HG02759 (cell line): ENCODE measurements at regions not wholly inside any gene's neighbourhood (a gene's known extent, or its start where the extent isn't known, plus 50 kb on each side); places are given as distances from the start of the nearest gene placed in this dataset.

ENCODE experiments used
- ATAC-seq: cut with Tn5 transposase; IDR thresholded peaks from one replicate; pipeline ENCODE4 v1.9.1; 2021; ENCODE audit warnings: mild to moderate bottlenecking, moderate library complexity; ENCODE audit not compliant: unreplicated experiment

DNA sequence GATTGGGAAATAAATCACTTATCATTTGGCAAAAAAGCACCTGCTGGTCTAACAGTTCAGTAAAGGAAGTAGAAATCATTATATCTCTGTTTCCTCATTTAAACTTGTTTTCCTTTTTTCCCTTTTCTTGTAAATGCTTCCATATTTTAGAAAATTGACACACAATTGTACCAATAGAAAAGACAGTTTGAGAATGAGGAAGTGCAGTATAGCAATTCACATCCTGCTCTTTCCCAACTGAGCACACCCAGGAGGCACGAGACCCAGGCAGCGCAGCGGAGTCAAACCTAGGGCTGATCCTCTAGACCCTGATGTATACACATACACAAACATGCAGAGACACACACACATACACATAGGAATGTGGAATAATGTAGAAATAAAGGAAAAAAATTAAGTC is 74.8 kb upstream of the PACRGL start:
- ATAC-seq = no peak

- no peak for ATAC-seq
Measured at GRCh38 chr4:20626326-20627005, 73.8 kb upstream of the PACRGL start.

DNA sequence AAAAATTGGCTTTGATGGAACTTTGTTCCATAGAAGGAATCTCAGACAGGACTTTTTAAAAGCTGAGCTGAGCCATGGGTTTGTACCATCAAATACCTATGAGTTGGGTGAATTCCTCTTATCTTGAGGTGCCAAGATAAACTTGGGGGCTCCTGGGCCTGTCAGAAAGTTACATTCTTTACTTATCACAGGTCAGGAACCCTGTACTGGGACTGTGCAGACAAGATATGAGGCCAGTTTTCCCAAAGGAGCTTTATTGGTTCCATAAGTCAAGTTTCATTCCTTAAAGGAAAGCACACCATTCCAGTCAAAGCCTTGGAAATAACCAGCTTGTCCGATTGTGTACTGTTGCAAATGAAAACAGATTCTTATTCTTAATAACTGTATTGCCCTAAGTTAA is 72.4 kb upstream of the PACRGL start:
- no peak for ATAC-seq

DNA sequence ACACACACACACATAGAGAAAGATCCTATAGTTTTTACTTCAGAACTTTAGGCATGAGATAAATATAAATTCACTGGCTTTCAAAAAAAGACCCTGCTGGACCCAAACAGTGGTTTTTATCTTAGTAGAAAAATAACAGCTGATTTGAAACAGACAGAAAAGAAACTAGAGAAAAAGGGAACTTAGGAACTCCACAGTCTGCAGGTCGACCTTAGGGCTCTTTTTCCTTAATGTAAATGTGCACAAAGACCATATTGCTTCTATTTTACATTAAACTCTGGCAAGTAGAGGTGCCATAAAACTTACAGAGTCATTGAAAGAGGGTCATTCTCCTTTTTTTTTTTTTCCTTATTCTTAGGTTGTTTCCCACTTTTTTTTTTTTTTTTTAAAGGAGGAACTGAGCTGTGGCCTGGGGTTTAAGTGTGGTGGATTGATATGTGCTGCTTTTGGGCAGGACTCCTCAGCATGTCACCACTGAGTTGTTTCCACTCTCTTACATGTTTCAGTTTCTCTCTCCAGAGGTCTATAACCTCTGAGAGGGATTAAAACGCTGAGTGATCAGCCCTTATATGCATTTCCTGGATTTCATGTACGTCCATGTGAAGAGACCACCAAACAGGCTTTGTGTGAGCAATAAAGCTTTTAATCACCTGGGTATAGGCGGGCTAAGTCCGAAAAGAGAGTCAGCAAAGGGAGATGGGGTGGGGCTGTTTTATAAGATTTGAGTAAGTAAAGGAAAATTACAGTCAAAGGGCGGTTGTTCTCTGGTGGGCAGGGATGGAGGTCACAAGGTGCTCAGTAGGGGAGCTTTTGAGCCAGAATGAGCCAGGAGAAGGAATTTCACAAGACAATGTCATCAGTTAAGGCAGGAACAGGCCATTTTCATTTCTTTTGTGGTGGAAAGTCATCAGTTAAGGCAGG is 70.8 kb upstream of the PACRGL start:
- ATAC-seq = no peak

DNA sequence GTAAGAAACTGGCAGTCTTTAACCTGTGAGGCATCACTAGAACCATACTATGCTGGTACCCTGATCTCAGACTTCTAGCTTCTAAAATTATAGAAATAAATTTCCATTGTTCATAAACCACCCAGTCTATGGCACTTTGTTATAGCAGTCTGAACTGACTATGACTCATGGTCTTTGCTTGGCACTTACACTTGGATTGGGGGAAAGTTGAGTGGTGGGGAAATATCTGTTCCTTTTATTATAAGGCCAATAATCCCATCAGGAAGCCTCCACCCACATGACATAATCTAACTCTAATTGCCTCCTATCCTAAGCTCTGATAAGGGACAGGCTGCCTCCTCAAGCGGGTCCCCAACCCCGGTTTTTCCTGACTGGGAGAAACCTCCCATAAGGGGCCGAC is 61.4 kb upstream of the PACRGL start:
- ATAC-seq = no peak

GRCh38 chr4:20639346-20639745 is 60.9 kb upstream of the PACRGL start:
- ATAC-seq = no peak

DNA sequence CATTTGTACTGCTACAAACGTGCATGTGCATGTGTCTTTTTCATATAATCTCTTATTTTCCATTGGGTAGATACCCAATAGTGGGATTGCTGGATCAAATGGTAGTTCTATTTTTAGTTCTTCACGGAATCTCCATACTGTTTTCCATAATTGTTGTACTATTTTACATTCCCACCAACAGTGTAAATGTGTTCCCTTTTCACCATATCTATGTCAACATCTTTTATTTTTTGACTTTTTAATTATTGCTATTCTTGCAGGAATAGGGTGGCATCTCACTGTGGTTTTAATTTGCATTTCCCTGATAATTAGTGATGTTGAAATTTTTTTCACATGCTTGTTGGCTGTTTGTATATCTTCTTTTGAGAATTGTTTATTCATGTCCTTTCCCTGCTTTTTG is 59.3 kb upstream of the PACRGL start:
- ATAC-seq = no peak

DNA sequence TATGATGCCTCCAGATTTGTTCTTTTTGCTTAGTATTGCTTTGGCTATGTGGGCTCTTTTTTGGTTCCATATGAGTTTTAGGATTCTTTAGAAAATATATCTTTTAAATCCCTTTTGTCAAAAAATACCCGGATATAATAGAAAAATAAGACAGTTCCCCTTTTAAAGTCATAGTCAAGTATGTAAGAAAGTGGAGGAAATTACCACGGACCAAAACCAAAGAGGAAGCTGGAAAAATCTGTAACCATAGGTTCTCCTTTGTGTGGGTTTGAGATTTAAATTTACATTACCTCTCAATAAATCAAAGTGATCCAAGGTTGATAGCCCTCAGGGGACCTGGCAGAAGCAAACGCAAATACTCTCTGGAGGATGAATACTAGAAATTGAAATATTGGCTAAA is 58.3 kb upstream of the PACRGL start:
- ATAC-seq = no peak

DNA sequence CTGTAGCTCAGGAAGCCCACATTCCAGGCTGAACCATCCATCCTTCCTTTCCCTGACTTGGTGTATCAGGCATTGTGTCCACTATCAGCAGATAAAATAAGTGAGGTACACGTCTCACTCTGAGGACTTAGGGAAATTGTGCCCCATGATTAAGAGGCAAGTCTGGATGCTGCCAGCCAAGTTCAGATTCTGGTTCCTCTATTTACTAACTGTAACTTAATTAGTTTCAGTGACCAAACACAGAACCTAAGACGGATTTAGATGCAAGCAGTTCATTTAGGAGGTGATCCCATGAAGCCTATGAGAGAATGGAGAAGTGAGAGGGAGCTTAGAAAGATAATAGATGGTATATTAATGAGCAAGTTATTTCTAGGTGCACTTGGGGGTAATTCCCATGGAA is 56.6 kb upstream of the PACRGL start:
- no peak for ATAC-seq

DNA sequence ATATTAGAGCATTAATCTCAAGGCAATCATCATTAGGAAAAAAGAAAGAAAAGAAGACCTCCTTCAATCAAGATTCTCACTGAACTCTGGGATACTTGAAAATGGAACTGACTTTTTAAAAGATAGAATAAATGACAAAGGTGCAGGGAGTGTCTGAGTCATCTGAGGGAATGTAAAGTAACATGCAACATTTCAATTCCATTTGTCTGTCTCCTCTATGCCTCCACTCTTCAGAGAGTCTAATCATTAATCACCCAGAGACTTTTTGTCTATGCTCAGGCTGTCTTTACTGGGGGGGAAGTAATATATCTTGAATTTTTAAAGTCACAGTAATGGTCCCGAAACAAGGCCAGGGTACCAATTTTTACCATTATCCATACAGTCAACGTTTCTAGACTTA is 55.0 kb upstream of the PACRGL start:
- no peak for ATAC-seq

DNA sequence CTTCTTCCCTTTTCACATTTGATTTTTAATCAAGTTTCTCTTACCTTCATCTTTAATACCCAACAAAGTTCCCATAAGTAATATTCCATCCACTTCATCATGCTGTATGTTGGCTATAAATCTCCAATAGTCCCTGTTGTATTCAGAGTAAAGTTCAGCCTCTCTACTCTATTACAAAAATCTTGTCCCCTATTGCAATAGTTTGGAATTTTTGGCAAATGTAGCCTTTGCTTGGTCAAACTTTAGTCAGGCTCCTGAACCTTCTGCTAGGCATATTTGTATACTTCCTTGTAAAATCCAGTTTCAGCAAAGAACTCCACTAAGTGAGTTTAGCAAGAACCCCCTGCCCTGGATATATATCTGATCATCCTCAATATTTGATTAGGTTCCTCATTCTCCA is 54.0 kb upstream of the PACRGL start:
- no peak for ATAC-seq
